OCI-LY1 (cell line): ENCODE measurements at regions not wholly inside any gene's neighbourhood (a gene's known extent, or its start where the extent isn't known, plus 50 kb on each side); places are given as distances from the start of the nearest gene placed in this dataset.

ENCODE experiments used
- H2AFZ ChIP-seq: fragments of 200-600 bp; sonication (generic), shearing (Covaris generic); 2 replicates; pipeline ENCODE4 v1.6.0; 2014; ENCODE audit warnings: antibody characterized with exemption, mild to moderate bottlenecking, low read length
- H3F3A ChIP-seq: fragments of 200-600 bp; sonication (generic), shearing (Covaris generic); 2 replicates; pipeline ENCODE4 v1.6.0; 2014; ENCODE audit warnings: mild to moderate bottlenecking, antibody characterized with exemption, low read length, moderate library complexity; ENCODE audit not compliant: insufficient read depth
- H3K27ac ChIP-seq: fragments of 200-600 bp; sonication (generic); 2 replicates; pipeline ENCODE4 v1.5.1; 2014; ENCODE audit warnings: low read length, mixed run types, mild to moderate bottlenecking, low read depth; ENCODE audit not compliant: poor library complexity, severe bottlenecking
- H3K27me3 ChIP-seq: fragments of 200-600 bp; sonication (generic); 2 replicates; pipeline ENCODE4 v1.6.0; 2014; ENCODE audit warnings: antibody characterized with exemption, mild to moderate bottlenecking, low read length, moderate library complexity; ENCODE audit not compliant: insufficient read depth
- H3K36me3 ChIP-seq: fragments of 200-600 bp; sonication (generic); 2 replicates; pipeline ENCODE4 v1.6.1; 2014; ENCODE audit warnings: mild to moderate bottlenecking, antibody characterized with exemption, low read length, moderate library complexity, mixed read lengths; ENCODE audit not compliant: insufficient read depth
- H3K4me1 ChIP-seq: fragments of 200-600 bp; sonication (generic); 2 replicates; pipeline ENCODE4 v1.5.1; 2014; ENCODE audit warnings: mild to moderate bottlenecking, low read length, moderate library complexity; ENCODE audit not compliant: insufficient read depth, severe bottlenecking
- H3K4me2 ChIP-seq: fragments of 200-600 bp; sonication (generic), shearing (Covaris generic); 2 replicates; pipeline ENCODE4 v1.6.1; 2014; ENCODE audit warnings: low read length
- H3K4me3 ChIP-seq: fragments of 200-600 bp; sonication (generic); 2 replicates; pipeline ENCODE4 v1.5.1; 2014; ENCODE audit warnings: low read length, low read depth, mild to moderate bottlenecking, mixed read lengths; ENCODE audit not compliant: poor library complexity, severe bottlenecking
- H3K79me2 ChIP-seq: fragments of 200-600 bp; shearing (Covaris generic); 2 replicates; pipeline ENCODE4 v1.6.1; 2016; ENCODE audit warnings: mixed run types, low read length, mixed read lengths; ENCODE audit not compliant: insufficient read depth
- H3K9ac ChIP-seq: fragments of 200-600 bp; sonication (generic), shearing (Covaris generic); 2 replicates; pipeline ENCODE4 v1.6.1; 2014; ENCODE audit warnings: mild to moderate bottlenecking, low read length, mixed read lengths
- H3K9me2 ChIP-seq: fragments of 200-600 bp; sonication (generic), shearing (Covaris generic); 2 replicates; pipeline ENCODE4 v1.6.1; 2014; ENCODE audit warnings: low read depth, mild to moderate bottlenecking, low read length, mixed read lengths
- H3K9me3 ChIP-seq: fragments of 200-600 bp; shearing (Covaris generic); 2 replicates; pipeline ENCODE4 v1.6.1; 2014; ENCODE audit warnings: low read length, mixed read lengths
- H4K20me1 ChIP-seq: fragments of 200-600 bp; sonication (generic), shearing (Covaris generic); 2 replicates; pipeline ENCODE4 v1.6.0; 2016; ENCODE audit warnings: mild to moderate bottlenecking, low read length; ENCODE audit not compliant: insufficient read depth
- CTCF ChIP-seq: fragments of 200-600 bp; sonication (generic), shearing (Covaris generic); IDR thresholded peaks from 2 replicates; pipeline ENCODE4 v1.5.1; 2017; ENCODE audit warnings: mild to moderate bottlenecking, antibody characterized with exemption, low read length, moderate library complexity, mixed read lengths
- EZH2 ChIP-seq: fragments of 200-600 bp; sonication (generic), shearing (Covaris generic); IDR thresholded peaks from 2 replicates; pipeline ENCODE4 v1.8.0; 2017; ENCODE audit warnings: borderline replicate concordance, mixed run types, mild to moderate bottlenecking, antibody characterized with exemption, low read length, moderate library complexity, mixed read lengths

- Histone ChIP-seq H3K9me2 (no peaks in the 10 kb centered on the region), H3K79me2 (no peaks in the 10 kb centered on the region), H3K9ac (no peak overlapping the region), H3K9me3 (no peaks in the 10 kb centered on the region), H3K27ac (no peak overlapping the region), H3K4me1 (no peaks in the 10 kb centered on the region), H3F3A (no peaks in the 10 kb centered on the region), H2AFZ (no peak overlapping the region), H3K4me2 (no peak overlapping the region), H4K20me1 (no peaks in the 10 kb centered on the region), H3K36me3 (no peaks in the 10 kb centered on the region), H3K27me3 (no peaks in the 10 kb centered on the region; the same call in 1 of the 2 replicates), H3K4me3 (no peak overlapping the region)
- TF ChIP-seq EZH2 (no peak), CTCF (no peak)
Observed at GRCh38 chr6:169042061-169042460, 211.6 kb downstream of the THBS2 start.

GRCh38 chr6:169041078-169041477 is 212.6 kb downstream of the THBS2 start:
- H3K27me3 ChIP-seq = no peaks in the 10 kb centered on the region; the same call in 1 of the 2 replicates

DNA sequence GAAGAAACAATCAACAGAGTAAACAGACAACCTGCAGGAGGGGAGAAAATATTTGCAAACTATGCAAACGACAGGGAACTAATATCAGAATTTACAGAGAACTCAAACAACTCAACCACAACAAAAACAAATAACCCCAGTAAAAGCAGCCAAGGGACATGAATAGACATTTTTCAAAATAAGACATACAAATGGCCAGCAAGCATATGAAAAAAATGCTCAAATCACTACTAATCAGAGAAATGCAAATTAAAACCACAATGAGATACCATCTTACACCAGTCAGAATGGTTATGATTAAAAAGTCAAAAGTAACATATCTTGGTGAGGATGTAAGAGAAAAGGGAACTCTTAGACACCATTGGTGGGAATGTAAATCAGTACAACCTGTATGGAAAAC is 215.0 kb downstream of the THBS2 start:
- no peak overlapping the region for H3K27ac ChIP-seq
- H2AFZ ChIP-seq = no peak overlapping the region
- no peaks in the 10 kb centered on the region for H3K9me3 ChIP-seq
- H3K4me1 ChIP-seq = no peaks in the 10 kb centered on the region
- no peaks in the 10 kb centered on the region for H3F3A ChIP-seq
- no peaks in the 10 kb centered on the region for H3K79me2 ChIP-seq
- H3K27me3 ChIP-seq = no peaks in the 10 kb centered on the region; the same call in 1 of the 2 replicates
- H3K9me2 ChIP-seq = no peaks in the 10 kb centered on the region
- H3K4me2 ChIP-seq = no peak overlapping the region
- TF ChIP-seq EZH2 (no peak), CTCF (no peak)
- no peaks in the 10 kb centered on the region for H3K36me3 ChIP-seq
- no peak overlapping the region for H3K4me3 ChIP-seq
- H3K9ac ChIP-seq = no peak overlapping the region
- H4K20me1 ChIP-seq = no peaks in the 10 kb centered on the region

More at GRCh38 chr6:169041078-169041477, 212.6 kb downstream of the THBS2 start:
- H2AFZ ChIP-seq = no peak overlapping the region
- H4K20me1 ChIP-seq = no peaks in the 10 kb centered on the region
- H3K27ac ChIP-seq = no peak overlapping the region
- H3K9me2 ChIP-seq = no peaks in the 10 kb centered on the region
- TF ChIP-seq CTCF (no peak), EZH2 (no peak)
- no peaks in the 10 kb centered on the region for H3K36me3 ChIP-seq
- no peak overlapping the region for H3K4me2 ChIP-seq
- no peaks in the 10 kb centered on the region for H3F3A ChIP-seq
- H3K4me3 ChIP-seq = no peak overlapping the region
- H3K9ac ChIP-seq = no peak overlapping the region
- no peaks in the 10 kb centered on the region for H3K4me1 ChIP-seq
- no peaks in the 10 kb centered on the region for H3K79me2 ChIP-seq
- no peaks in the 10 kb centered on the region for H3K9me3 ChIP-seq
